ENCODE measurements at regions not wholly inside any gene's neighbourhood (a gene's known extent, or its start where the extent isn't known, plus 50 kb on each side); places are given as distances from the start of the nearest gene placed in this dataset.

GRCh38 chr1:221335161-221336101, 406.5 kb downstream of the DUSP10 start:
- Mint-ChIP-seq H3K27ac (peak overlapping the region; percentile 52), H3K4me1 (ENCODE audit: unreplicated experiment) (peaks cover 14% of the 10 kb centered on the region), H3K4me3 (peak overlapping the region; percentile 16), H3K9me3 (peaks cover 6% of the 10 kb centered on the region), H3K36me3 (no peaks in the 10 kb centered on the region), H3K27me3 (peaks cover 10% of the 10 kb centered on the region)
- TF ChIP-seq CTCF (conservative IDR thresholded peaks at IDR 0.05): no peak
- no peak for DNase-seq (ENCODE audit: extremely low spot score, unreplicated experiment)

GRCh38 chr1:221336126-221336525, 405.8 kb downstream of the DUSP10 start:
- Mint-ChIP-seq H3K36me3 (no peaks in the 10 kb centered on the region), H3K9me3 (peaks cover 6% of the 10 kb centered on the region), H3K4me3 (peak overlapping the region; percentile 16), H3K27me3 (peaks cover 10% of the 10 kb centered on the region), H3K27ac (peak overlapping the region; percentile 52), H3K4me1 (ENCODE audit: unreplicated experiment) (peaks cover 14% of the 10 kb centered on the region)
- no peak for TF ChIP-seq CTCF (conservative IDR thresholded peaks at IDR 0.05)
- DNase-seq (ENCODE audit: extremely low spot score, unreplicated experiment): no peak

- H3K9me3 Mint-ChIP-seq: no peaks in the 10 kb centered on the region
- no peak overlapping the region for H3K27ac Mint-ChIP-seq
- DNase-seq (ENCODE audit: extremely low spot score, unreplicated experiment): no peak
- H3K4me1 Mint-ChIP-seq (ENCODE audit: unreplicated experiment): peaks cover 14% of the 10 kb centered on the region
- TF ChIP-seq CTCF (conservative IDR thresholded peaks at IDR 0.05): no peak
- H3K36me3 Mint-ChIP-seq: no peaks in the 10 kb centered on the region
- H3K27me3 Mint-ChIP-seq: peaks cover 10% of the 10 kb centered on the region
- no peak overlapping the region for H3K4me3 Mint-ChIP-seq
Observed at GRCh38 chr1:221337106-221337505, 404.8 kb downstream of the DUSP10 start.

GRCh38 chr1:221343136-221343535, 398.8 kb downstream of the DUSP10 start:
- DNase-seq (ENCODE audit: extremely low spot score, unreplicated experiment): no peak

GRCh38 chr1:221343607-221344006, 398.3 kb downstream of the DUSP10 start:
- Mint-ChIP-seq H3K9me3 (no peaks in the 10 kb centered on the region), H3K36me3 (no peaks in the 10 kb centered on the region), H3K27ac (no peak overlapping the region), H3K4me3 (no peak overlapping the region), H3K4me1 (ENCODE audit: unreplicated experiment) (no peaks in the 10 kb centered on the region), H3K27me3 (peaks cover 4% of the 10 kb centered on the region)
- DNase-seq (ENCODE audit: extremely low spot score, unreplicated experiment): no peak
- no peak for TF ChIP-seq CTCF (conservative IDR thresholded peaks at IDR 0.05)

More at GRCh38 chr1:221343136-221343535, 398.8 kb downstream of the DUSP10 start:
- Mint-ChIP-seq H3K36me3 (no peaks in the 10 kb centered on the region), H3K9me3 (no peaks in the 10 kb centered on the region), H3K27me3 (peaks cover 4% of the 10 kb centered on the region), H3K4me1 (ENCODE audit: unreplicated experiment) (no peaks in the 10 kb centered on the region), H3K4me3 (no peak overlapping the region), H3K27ac (no peak overlapping the region)
- TF ChIP-seq CTCF (conservative IDR thresholded peaks at IDR 0.05): no peak

Data from type B pancreatic cell (in vitro differentiated cells).